ENCODE measurements at regions not wholly inside any gene's neighbourhood (a gene's known extent, or its start where the extent isn't known, plus 50 kb on each side); places are given as distances from the start of the nearest gene placed in this dataset.

DNA sequence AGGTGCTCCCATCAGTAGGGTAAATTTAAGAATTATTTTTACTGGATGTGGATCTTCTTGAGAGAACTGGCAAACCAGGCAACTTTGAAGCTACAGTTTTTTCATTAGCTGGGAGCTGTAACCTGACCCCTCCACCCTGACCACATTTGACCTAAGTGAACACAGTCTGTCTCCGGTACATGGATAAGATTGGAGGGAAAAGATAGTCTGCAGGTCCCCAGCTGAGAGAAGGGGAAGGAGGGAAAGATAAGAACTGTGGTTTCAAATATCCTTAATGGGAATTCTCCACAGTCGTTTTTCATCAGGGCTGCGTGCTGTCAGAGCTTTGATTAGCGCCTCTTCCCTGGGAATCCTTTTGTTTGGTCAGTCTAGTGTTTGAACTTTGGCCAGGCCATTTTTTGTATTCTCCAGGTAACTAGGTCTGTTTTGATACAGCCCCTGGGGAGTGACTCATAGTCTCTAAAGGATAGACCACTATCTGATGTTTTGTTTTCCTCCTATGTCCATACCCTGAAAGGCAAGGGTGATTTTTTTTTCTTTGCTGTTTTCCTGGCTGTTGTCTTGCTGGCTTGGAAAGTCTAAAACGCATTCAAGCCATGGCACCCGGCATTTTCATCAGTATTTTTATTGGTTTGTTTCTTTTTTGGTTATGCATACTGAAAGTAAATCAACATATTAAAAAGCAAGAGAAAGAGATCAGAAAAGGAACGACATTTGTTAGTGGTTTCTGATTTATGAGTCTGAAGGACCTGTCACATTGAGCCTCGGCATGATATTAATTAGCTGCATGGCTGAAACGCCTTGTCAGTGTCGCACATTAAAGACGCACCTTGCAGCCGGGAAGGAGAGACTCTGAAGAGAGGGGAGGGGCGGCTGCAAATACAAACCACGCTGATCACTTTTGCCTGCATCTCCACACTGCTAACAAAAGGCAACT is 183.4 kb upstream of the FN1 start:
- no peak for DNase-seq (ENCODE audit: low spot score)

DNA sequence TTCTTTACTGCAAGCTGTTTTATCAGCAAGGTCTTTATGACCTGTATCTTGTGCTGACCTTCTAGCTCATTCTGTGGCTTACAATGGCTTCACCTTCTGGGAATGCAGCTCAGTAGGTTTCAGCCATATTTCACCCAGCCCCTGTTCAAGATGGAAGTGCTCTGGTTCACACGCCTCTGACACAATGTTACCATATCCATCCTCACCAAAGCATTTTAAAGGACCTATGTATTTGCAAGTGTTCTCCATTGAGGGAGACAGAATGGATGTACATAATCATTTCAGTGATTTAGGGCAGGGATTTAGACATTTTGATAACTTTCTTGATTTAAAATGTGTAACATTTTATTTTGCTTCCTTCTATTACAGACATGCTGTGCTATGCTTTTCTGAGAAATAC is 182.3 kb upstream of the FN1 start:
- no peak for DNase-seq (ENCODE audit: low spot score)

DNA sequence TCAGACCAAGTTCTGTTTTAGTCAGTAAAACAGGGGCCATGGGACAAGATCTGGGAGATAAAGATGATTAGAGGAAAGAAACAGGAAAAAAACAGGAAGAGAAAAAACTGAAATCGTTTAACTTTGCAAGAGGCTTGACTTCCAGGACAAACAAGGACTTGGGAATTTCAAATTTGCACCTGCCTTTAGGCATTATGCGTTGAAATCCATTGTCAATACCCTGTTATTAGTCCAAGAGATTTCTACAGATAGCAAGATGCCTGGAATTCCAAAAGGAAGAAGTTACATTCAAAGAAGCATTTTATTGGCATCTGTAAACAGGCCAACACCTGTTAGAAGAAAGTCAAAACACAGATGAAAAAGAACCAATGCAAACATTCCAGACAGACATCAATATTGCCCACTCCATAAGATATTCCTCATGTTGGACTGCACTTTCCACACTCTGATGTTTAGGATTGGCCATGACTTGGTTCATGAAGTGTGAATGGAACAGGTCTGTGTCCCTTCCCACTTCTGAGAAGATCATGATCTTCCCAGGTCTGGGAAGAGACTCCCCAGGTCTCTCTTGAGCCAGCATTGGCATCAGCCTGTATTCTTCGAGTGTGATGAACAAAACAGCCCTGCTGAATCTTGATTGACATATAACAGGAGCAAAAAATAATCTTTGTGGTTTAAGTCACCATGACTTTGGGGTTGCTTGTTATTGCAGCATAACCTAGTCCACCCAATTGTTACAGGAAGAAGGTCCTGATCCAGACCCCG is 181.4 kb upstream of the FN1 start:
- DNase-seq (ENCODE audit: low spot score): no peak

DNA sequence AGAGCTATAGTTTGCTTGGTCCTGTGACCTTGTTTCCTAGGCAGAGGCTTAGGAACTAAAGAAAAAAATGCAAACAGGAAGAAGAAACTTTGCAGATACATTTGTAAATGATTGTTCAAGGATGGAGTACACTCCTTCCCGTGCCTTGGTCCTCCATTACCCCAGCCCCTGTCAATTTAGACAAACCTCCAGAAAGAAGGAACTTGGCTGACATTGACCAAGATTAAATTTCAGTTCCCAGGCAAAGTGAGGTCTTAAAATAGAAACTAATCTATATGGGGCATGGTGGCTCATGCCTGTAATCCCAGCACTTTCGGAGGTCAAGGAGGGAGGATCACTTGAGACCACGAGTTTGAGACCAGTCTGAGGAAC is 179.9 kb upstream of the FN1 start:
- no peak for DNase-seq (ENCODE audit: low spot score)

DNA sequence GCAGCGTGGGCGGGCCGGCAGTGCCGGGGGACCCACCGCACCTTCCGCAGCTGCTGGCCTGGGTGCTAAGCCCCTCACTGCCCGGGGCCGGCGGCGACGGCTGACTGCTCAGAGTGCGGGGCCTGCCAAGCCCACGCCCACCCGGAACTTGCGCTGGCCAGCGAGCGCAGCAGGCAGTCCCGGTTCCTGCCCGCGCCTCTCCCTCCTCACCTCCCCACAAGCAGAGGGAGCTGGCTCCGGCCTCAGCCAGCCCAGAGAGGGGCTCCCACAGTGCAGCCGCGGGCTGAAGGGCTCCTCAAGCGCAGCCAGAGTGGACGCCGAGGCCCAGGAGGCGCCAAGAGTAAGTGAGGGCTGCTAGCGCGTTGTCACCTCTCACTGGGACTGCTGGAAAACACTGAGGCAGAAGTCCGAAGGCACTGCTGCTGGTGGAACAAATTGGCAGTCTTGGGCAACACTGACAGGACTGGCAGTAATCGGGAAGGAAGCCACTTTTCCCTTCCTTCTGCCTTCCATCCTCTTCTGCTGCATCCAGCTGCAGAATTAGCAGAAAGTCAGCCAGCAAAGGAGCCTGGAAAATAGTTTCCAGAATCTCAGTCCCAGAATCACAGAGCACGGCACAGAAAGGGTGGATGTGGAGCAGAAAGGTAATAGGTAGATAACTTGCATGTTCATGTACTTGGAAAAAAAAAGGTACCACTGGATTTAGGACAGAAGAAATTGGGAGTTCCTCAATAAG is 179.4 kb upstream of the FN1 start:
- no peak for DNase-seq (ENCODE audit: low spot score)

DNA sequence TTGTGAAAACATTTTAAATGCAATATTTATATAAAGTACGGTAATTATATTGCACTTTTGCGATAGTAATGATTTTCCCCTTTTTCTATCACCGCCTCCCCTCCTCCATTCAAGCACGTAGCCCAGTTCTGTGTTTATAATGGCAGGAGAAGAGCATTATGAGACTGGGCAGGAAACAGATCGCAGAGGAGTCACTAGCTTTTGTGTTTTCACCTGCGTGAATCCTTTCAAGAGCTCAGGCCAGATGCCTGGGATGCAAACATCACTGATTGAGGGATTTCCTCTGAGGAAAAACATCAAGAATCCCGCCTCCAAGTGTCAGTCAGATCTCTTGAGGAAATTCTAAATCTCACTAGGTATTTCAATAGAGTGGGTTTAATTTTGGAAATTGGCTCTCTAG is 178.4 kb upstream of the FN1 start:
- DNase-seq (ENCODE audit: low spot score): no peak

DNA sequence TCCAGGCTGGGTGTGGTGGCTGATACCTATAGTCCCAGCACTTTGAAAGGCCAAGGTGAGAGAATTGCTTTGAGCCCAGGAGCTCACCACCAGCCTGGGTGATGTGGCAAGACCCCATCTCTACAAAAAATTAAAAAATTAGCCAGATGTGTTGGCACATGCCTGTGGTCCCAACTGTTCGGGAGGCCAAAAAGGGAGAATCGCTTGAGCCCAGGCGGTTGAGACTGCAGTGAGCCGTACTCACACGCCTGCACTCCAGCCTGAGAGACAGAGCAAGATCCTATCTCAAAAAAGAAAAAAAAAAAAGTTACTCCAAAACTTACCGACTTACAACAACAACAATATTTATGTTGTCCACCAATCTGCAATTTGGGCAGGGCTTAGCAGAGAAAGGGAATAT is 178.0 kb upstream of the FN1 start:
- DNase-seq (ENCODE audit: low spot score): no peak

DNA sequence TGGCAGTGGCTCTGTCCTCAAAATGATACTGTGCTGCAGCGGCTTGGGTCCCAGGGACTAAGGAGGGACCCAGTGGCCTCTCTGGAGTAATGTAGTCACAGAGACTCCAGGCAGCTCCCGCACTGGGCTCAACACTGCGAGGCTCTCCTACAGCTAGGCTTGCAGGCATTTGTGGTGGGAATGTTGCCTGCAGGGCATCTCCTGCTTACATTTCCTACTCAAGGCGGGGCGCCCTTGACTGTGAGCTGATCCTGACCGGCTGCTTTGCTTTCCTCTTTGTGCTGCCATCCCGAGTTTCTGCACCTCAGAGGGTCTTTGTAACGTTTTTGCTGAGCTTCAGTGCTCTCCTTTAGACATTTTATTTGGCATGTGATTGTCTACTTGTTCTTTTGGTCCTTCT is 177.4 kb upstream of the FN1 start:
- DNase-seq (ENCODE audit: low spot score): no peak

DNA sequence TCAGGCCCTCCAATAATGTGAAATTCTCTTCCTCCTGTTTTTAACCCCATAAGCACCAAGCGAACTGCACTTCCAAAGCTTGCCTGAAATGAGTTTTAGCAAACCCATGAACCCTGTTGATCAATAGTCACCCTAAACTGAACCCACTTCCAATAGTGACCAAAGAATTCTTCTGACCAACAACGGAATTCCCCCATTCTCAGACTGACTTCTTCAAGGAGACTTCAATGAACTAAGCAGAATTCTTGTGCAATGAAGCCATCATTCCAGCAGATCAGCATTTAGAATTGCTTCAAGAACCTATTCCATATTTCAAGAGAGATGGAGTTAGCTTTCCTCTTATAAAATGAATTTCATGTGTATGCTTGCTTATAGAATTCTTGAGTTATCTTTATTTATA is 176.9 kb upstream of the FN1 start:
- no peak for DNase-seq (ENCODE audit: low spot score)

DNA sequence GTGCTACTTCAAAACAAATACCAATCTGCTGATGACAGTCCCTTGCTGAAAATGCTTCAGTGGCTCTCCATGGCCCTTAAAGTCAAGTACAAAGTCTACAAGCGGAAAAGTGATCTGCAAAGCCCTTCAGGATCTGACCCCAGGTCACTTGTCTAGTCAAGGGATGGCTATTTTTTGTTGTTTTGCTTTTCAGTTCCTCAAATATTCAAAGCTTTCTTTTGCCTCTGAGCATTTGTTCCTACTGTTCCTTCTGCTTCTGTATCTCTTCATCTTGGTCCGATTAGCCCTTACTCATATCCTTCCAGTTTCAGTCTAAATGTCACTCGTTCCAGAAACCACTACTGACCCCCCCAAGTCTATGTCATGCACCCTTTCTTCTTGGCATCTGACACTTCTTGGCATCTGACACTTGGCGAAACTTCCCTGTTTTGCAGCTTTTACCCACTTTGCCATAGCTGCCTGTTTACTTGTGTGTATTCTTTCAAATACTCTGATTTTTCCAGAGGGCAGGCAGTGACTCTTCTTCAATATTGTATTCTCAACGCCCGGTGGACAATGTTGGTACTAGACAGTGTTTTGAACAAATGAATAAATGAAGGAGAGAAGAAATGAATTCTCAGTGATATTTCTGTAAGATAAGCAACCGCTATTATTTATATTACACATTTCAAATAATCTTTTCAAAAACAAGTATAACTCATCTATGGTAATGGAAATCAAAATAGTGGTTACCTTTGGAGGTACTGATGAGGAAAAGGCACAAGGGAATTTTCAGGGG is 175.9 kb upstream of the FN1 start:
- no peak for DNase-seq (ENCODE audit: low spot score)

DNA sequence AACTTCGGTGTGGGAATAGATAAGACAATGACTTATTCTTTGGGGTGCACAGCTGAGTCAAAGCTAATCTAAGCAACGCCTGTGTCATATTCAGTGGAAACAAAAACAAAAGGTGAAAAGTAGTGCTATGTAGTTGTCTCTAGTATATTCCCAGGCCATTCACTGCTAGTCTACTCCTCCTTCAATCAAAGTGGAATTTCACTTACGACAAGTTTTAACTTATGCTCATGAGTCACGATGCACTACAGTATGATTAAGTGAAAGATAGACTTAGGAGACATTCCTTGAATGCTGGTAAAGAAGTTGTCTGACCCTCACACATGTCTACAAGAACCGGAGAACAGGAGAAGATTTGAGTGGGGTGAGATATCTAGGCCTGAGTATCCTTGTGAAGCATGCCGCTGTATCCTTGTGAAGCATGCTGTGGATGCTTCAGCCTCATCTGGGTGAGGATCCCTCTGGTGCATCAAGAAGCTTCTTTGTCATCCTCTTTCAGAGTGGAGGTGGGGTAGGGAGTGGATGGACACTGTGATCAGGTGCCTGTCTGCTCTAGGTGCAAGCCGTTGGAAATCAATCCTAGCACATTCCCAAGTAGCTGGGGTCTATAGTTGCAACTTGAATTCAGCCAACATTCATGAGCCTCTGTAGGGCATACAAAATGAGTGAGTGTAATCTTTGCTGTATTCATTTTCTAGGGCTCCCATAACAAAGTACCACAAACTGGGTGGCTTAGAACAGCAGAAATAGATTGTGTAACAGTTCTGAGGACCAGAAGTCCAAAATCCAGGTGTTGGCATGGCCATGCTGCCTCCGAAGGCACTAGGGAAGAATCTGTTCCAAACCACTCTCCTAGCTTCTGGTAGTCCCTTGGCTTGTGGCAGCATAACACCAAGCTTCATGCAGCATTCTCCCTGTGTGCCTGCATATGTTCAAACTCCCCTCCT is 173.5 kb upstream of the FN1 start:
- DNase-seq (ENCODE audit: low spot score): no peak

DNA sequence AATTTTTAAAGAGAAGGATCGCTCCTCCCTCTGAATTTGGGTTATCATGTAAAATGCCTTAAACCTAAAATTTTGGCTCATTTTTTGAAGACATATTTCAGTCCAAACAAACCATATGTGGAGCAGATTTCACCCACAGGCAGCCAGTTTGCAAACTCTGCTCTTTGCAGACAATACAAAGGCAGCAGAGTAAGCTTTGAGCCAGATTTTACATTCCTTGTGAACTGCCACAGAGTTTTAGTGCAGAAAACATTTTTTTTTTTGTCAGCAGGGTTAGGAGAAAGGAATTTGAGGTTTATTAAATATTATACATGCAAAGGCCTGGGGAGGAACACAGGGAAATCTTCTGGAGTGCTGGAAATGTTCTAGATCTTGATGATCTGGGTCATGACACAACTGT is 171.9 kb upstream of the FN1 start:
- DNase-seq (ENCODE audit: low spot score): no peak

DNA sequence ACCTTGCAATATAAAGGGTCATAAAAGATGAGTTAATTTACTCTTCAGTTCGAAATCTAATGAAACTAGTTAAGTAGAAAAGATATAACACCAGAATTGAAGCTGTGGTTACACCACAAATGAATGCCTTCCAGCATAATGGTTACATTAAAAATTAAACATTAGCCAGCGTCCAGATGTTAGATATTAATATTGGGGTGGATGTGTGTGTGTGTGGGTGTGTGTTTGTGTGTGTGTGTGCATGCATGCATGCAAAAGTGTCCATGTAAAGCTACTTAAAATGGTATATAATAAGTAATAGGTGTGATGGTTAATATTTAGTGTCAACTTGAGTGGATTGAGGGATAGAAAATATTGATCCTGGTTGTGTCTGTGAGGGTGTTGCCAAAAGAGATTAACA is 170.4 kb upstream of the FN1 start:
- DNase-seq (ENCODE audit: low spot score): no peak

DNA sequence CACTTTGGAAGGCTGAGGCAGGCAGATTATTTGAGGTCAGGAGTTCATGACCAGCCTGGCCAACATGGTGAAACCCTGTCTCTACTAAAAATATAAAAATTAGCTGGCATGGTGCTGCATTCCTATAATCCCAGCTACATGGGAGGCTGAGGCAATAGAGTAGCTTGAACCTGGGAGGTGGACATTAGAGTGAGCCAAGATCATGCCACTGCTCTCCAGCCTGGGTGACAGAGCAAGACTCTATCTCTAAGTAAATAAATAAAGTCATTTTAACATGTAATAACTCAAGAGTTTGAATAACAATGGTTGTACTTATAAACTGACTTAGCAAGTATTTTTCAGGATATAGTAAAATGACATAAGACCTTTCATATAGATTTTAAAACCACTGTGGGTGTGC is 169.3 kb upstream of the FN1 start:
- no peak for DNase-seq (ENCODE audit: low spot score)

DNA sequence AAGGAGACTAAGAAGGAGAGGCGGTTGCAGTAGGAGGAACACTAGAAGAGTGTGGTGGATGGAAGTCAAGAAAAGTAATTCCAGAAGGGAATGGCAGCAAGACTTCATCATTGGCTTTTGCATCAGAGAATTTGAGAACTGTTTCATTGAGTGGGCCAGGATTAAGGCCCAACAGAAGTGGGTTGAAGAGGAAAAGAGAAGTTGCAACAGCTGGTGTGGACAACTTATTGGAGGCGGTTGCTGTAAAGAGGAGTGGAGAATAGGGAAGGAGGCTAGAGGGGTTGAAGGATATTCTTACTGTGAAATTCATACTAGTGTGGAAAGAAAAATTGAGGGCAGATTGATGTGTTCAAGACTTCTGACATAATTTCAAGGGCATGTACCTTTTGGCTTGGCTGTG is 168.7 kb upstream of the FN1 start:
- no peak for DNase-seq (ENCODE audit: low spot score)

DNA sequence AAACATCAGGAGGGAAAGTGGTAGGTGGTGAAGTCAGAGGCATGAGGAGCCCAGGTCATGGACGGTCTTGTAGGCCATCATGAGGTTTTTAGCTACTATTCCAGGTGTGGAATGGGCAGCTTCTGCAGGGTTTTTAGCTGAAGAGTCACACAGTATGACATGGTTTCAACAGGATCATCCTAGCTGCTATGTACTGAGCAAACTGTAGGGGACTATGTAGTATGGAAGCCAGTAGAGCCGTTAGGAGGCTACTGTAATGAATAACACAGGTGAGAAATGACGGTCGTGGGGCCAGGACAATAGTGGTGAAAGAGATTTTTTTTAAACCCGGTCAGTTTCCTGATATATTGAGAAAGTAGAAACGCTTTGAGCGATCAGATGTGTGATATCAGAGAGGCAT is 167.6 kb upstream of the FN1 start:
- DNase-seq (ENCODE audit: low spot score): no peak

DNA sequence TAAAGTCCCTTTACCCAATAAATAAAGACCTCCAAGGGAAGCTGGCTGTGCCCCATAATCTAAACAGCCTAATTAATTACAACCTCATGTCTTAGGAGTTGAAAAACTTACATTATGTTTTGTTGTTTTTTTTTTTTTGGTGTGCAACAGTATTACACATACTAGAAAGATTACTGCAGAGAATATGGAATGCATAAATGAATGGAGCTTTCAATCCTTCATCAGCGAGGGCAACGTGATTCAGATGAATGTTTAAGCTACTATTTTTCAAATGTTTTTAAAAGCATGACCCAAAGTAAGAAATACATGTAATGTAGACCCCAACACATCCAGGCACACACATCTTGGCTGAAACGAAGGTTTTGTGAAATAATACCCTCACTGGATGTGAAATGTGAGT is 167.1 kb upstream of the FN1 start:
- no peak for DNase-seq (ENCODE audit: low spot score)

DNA sequence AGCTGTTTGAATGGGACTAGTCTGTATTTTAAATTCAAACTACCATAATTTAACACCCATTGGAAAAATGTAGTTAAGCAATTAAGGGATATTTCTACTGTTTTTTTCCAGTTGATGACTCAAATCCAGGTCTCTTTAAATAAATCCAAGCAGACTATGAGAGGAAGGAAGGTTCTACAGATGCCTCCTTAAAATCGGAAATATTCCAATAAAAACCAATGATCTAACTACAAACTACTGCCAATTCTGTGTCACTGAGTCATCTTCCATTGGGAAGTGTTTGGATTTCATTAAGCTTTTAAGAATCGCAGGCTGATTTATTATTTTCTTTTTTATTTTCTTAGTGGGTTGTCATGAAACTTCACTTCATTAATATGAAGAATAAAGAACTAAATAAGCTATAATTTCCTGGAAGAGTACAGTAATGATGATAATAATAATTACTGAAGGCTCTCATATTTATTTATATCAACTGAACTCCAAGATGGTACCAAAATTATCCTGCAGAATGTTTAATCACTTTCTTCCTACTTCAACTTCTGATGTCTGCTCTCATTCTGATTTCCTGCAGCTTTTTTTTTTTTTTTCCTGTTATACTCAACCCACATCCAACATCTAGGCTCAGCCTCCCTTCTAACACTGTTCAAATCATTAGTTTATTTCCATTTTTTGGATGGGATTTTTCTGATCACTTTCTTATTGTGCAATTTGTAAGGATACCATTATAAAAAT is 166.3 kb upstream of the FN1 start:
- DNase-seq (ENCODE audit: low spot score): no peak

DNA sequence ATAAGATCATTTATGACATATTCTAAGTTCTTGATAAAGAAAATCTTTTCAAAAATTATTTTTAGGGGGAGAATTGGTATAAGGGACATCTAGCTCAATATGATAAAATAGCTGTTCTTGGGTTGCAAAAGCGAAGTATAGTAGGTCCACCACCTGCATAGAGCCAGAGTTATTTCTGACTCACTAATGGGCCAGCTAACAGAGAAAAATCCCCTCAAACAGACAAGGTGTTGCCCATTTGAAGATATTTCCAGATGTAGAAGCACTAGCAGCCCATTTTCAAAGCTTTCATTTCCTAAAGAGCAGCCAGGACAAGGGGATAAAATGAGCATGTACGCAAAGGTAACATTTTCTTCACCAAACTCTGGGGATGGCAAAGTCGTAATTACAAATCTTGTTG is 165.7 kb upstream of the FN1 start:
- DNase-seq (ENCODE audit: low spot score): no peak

DNA sequence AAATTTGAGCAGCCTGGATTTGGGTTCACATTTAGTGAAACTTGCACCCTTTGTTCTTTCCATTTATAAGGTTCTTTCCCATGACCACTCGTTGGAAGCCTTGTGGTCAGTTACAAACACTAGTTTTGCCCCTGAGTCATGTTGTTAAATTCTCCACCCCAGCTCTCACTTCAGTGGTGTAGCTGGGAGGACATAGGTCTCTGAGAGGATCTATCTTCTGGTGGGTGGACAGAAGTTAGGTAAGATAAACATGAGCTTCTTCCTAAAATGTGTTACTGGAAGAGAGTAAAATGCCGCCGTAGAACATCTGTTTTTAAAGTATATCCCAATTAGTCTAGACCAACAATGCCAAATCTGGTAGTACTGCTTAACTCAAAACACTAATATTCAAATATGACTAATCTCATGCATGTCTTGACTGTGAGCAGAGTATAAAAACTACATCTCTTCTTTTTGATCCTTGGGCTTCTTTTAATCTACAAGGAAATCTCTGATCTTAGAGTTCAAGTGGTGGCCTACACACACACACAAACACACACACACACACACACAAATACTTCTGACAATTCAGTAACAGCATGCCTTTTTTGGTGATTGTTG is 162.6 kb upstream of the FN1 start:
- no peak for DNase-seq (ENCODE audit: low spot score)
